Neural cell (in vitro differentiated cells): ENCODE measurements at regions not wholly inside any gene's neighbourhood (a gene's known extent, or its start where the extent isn't known, plus 50 kb on each side); places are given as distances from the start of the nearest gene placed in this dataset.

Experiments
- H2AFZ ChIP-seq: fragments of 200-600, 300-800 bp; sonication (generic), shearing (Covaris generic); 2 replicates; pipeline ENCODE4 v1.6.0; 2014; ENCODE audit warnings: low read depth, mild to moderate bottlenecking, antibody characterized with exemption, low read length, moderate library complexity
- H3F3A ChIP-seq: fragments of 200-600 bp; shearing (Covaris generic); 2 replicates; pipeline ENCODE4 v1.6.1; 2016; ENCODE audit warnings: mild to moderate bottlenecking, moderate library complexity, mixed read lengths, antibody characterized with exemption, low read length; ENCODE audit not compliant: insufficient read depth, poor library complexity, severe bottlenecking
- H3K27ac ChIP-seq: fragments of 200-600, 300-800 bp; sonication (generic), shearing (Covaris generic); 2 replicates; pipeline ENCODE4 v1.5.1; 2014; ENCODE audit warnings: mild to moderate bottlenecking, low read length, moderate library complexity
- H3K27me3 ChIP-seq: fragments of 300-800, 200-600 bp; sonication (generic), shearing (Covaris generic); 2 replicates; pipeline ENCODE4 v1.6.0; 2014; ENCODE audit warnings: mild to moderate bottlenecking, low read depth, low read length, moderate library complexity; ENCODE audit not compliant: insufficient read depth
- H3K36me3 ChIP-seq: fragments of 300-800, 200-600 bp; sonication (generic), shearing (Covaris generic); 2 replicates; pipeline ENCODE4 v1.5.1; 2014; ENCODE audit warnings: mild to moderate bottlenecking, antibody characterized with exemption, low read length, moderate library complexity; ENCODE audit not compliant: insufficient read depth
- H3K4me2 ChIP-seq: fragments of 300-800, 200-600 bp; sonication (generic), shearing (Covaris generic); 2 replicates; pipeline ENCODE4 v1.6.0; 2014; ENCODE audit warnings: mild to moderate bottlenecking, low read length
- H3K4me3 ChIP-seq: fragments of 300-800, 200-600 bp; sonication (generic), shearing (Covaris generic); 2 replicates; pipeline ENCODE4 v1.5.1; 2014; ENCODE audit warnings: mild to moderate bottlenecking, low read length, moderate library complexity
- H3K79me2 ChIP-seq: fragments of 200-600 bp; shearing (Covaris generic); replicated peaks from 2 replicates; pipeline ENCODE4 v1.6.0; 2014; ENCODE audit warnings: mild to moderate bottlenecking, low read length, moderate library complexity; ENCODE audit not compliant: insufficient read depth
- H3K9ac ChIP-seq: fragments of 300-800, 200-600 bp; sonication (generic), shearing (Covaris generic); 2 replicates; pipeline ENCODE4 v1.6.1; 2016; ENCODE audit warnings: mild to moderate bottlenecking, low read length, mixed read lengths
- H3K9me2 ChIP-seq: fragments of 200-600 bp; shearing (Covaris generic); 2 replicates; pipeline ENCODE4 v1.6.1; 2016; ENCODE audit warnings: mild to moderate bottlenecking, low read length, mixed read lengths; ENCODE audit not compliant: insufficient read depth
- H3K9me3 ChIP-seq: fragments of 200-600, 300-800 bp; sonication (generic), shearing (Covaris generic); 2 replicates; pipeline ENCODE4 v1.6.1; 2016; ENCODE audit warnings: mild to moderate bottlenecking, mixed run types, low read length, moderate library complexity, mixed read lengths
- H4K20me1 ChIP-seq: fragments of 200-600 bp; shearing (Covaris generic); 2 replicates; pipeline ENCODE4 v1.6.1; 2016; ENCODE audit warnings: mild to moderate bottlenecking, mixed run types; ENCODE audit not compliant: insufficient read depth
- CTCF ChIP-seq: fragments of 450-650 bp; IDR thresholded peaks from 2 replicates; pipeline ENCODE4 v1.5.1; 2014; ENCODE audit warnings: antibody characterized with exemption, mild to moderate bottlenecking, moderate library complexity; ENCODE audit not compliant: poor library complexity, severe bottlenecking
- EP300 ChIP-seq: fragments of 450-650 bp; conservative IDR thresholded peaks from 2 replicates; pipeline ENCODE4 v1.6.1; 2014; ENCODE audit warnings: antibody characterized with exemption, mild to moderate bottlenecking, moderate library complexity; ENCODE audit not compliant: poor library complexity, severe bottlenecking
- EZH2 ChIP-seq: fragments of 200-600, 300-800 bp; shearing (Covaris generic), sonication (generic); IDR thresholded peaks from 2 replicates; pipeline ENCODE4 v1.6.1; 2014; ENCODE audit warnings: antibody characterized with exemption, low read length, borderline replicate concordance, mild to moderate bottlenecking; ENCODE audit not compliant: insufficient read depth, poor library complexity, severe bottlenecking
- MXI1 ChIP-seq: fragments of 450-650 bp; conservative IDR thresholded peaks from 2 replicates; pipeline ENCODE4 v1.6.1; 2014; ENCODE audit warnings: antibody characterized with exemption, mild to moderate bottlenecking; ENCODE audit not compliant: poor library complexity, severe bottlenecking
- POLR2AphosphoS5 ChIP-seq: IDR thresholded peaks from 2 replicates; pipeline ENCODE4 v1.6.1; 2012
- RAD21 ChIP-seq: fragments of 450-650 bp; conservative IDR thresholded peaks from 2 replicates; pipeline ENCODE4 v1.6.1; 2014; ENCODE audit warnings: antibody characterized with exemption, mild to moderate bottlenecking, moderate library complexity
- REST ChIP-seq: IDR thresholded peaks from 2 replicates; pipeline ENCODE4 v1.6.1; 2012; ENCODE audit warnings: borderline replicate concordance
- SMC3 ChIP-seq: fragments of 450-650 bp; conservative IDR thresholded peaks from 2 replicates; pipeline ENCODE4 v1.6.1; 2014; ENCODE audit warnings: antibody characterized with exemption, mild to moderate bottlenecking, moderate library complexity; ENCODE audit not compliant: poor library complexity
- TAF1 ChIP-seq: IDR thresholded peaks from 2 replicates; pipeline ENCODE4 v1.6.1; 2012; ENCODE audit warnings: low read depth

- H3K4me3 ChIP-seq: no peak overlapping the region
- H3K9me2 ChIP-seq: no peaks in the 10 kb centered on the region
- H3K9me3 ChIP-seq: no peaks in the 10 kb centered on the region
- H4K20me1 ChIP-seq: no peaks in the 10 kb centered on the region
- H3K36me3 ChIP-seq: no peaks in the 10 kb centered on the region
- H3K9ac ChIP-seq: no peak overlapping the region
- H3K4me2 ChIP-seq: no peak overlapping the region
- H3K27me3 ChIP-seq: no peaks in the 10 kb centered on the region
- no peak for TF ChIP-seq EP300
- TF ChIP-seq MXI1: no peak
- TF ChIP-seq TAF1: no peak
- no peak for TF ChIP-seq REST
- no peak for TF ChIP-seq CTCF
- TF ChIP-seq POLR2AphosphoS5: no peak
- TF ChIP-seq SMC3: no peak
- TF ChIP-seq RAD21: no peak
- no peak for TF ChIP-seq EZH2
- no peak overlapping the region for H2AFZ ChIP-seq
- H3K27ac ChIP-seq: no peak overlapping the region
- H3F3A ChIP-seq: no peaks in the 10 kb centered on the region
- H3K79me2 ChIP-seq: no peaks in the 10 kb centered on the region
Measured at GRCh38 chr5:155181542-155181941, 168.0 kb downstream of the KIF4B start.

GRCh38 chr5:155189476-155189875 lies 175.9 kb downstream of the KIF4B start:
- Histone ChIP-seq H3K9ac (no peak overlapping the region), H3K4me2 (no peak overlapping the region), H2AFZ (no peak overlapping the region)

More at GRCh38 chr5:155189476-155189875, 175.9 kb downstream of the KIF4B start:
- no peaks in the 10 kb centered on the region for H4K20me1 ChIP-seq
- H3K27ac ChIP-seq: no peak overlapping the region
- H3K36me3 ChIP-seq: no peaks in the 10 kb centered on the region
- H3K79me2 ChIP-seq: no peaks in the 10 kb centered on the region
- H3K9me2 ChIP-seq: no peaks in the 10 kb centered on the region
- no peaks in the 10 kb centered on the region for H3K27me3 ChIP-seq
- H3K4me3 ChIP-seq: no peak overlapping the region
- no peaks in the 10 kb centered on the region for H3K9me3 ChIP-seq
- TF ChIP-seq POLR2AphosphoS5 (peak; percentile 20), MXI1 (no peak), EP300 (peak; percentile 31), REST (peak; percentile 52)
- no peaks in the 10 kb centered on the region for H3F3A ChIP-seq
